ENCODE measurements at regions not wholly inside any gene's neighbourhood (a gene's known extent, or its start where the extent isn't known, plus 50 kb on each side); places are given as distances from the start of the nearest gene placed in this dataset.

DNA sequence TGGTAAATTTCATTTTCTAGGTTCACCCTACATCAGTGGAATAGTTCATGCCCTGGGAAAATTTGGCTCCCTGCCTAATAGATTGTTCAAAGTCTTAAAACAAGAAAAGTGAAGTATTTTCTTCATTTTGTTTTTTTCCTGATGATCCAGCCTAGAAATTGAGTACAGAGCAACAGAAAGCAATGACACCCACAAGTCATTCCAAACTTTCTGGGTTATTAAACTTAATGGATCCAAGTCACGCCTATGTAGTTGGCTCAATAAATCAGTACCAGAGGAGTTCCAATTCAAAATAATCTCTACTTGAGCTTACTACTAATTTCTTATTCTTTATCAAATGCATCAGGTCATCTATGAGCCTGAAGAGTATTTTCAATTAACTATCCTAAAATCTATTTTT, 937.6 kb upstream of the SLIT2 start:
- no peak for DNase-seq (ENCODE audit: low spot score)

- DNase-seq (ENCODE audit: low spot score): no peak
Measured at GRCh38 chr4:19309378-19309777, 942.3 kb upstream of the SLIT2 start.

DNA sequence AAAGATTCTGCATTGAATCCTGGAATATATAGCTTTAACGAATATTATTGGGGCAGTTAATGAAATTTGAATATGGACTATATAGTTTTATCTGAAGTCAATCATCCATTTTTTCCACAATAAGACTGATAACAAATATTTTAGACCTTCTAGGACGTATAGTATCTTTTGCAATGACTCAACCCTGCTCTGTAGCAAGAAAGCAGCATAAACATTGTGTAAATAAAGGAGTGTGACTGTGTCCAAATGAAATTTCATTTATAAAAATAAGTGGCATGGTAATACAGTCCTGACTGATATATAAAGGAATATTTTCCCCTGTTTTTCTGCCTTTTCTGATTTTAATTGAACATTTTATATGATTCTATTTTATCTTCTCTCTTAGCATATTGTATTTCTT, 947.7 kb upstream of the SLIT2 start:
- no peak for DNase-seq (ENCODE audit: low spot score)

- no peak for DNase-seq (ENCODE audit: low spot score)
Measured at GRCh38 chr4:19301527-19301926, 950.2 kb upstream of the SLIT2 start.

GRCh38 chr4:19300213-19300612, 951.5 kb upstream of the SLIT2 start:
- DNase-seq (ENCODE audit: low spot score): no peak

DNA sequence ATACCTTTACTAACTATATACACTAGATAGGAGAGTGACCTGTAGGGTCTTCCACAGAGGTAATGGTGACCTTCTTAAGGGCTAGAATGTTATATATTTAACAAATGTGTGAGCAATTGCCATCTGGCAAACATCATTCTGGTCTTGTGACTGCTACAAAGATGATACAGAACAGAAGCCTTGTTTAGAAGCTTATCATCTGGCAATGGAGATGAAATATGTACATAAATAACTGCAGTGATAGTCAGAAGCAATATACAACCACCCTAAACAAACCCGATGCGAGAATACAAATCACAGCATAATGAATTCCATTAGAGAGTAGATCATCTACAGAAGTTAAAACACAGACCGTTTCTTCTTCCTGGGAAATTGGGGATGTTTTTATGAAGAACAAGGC, 952.7 kb upstream of the SLIT2 start:
- DNase-seq (ENCODE audit: low spot score): no peak

DNA sequence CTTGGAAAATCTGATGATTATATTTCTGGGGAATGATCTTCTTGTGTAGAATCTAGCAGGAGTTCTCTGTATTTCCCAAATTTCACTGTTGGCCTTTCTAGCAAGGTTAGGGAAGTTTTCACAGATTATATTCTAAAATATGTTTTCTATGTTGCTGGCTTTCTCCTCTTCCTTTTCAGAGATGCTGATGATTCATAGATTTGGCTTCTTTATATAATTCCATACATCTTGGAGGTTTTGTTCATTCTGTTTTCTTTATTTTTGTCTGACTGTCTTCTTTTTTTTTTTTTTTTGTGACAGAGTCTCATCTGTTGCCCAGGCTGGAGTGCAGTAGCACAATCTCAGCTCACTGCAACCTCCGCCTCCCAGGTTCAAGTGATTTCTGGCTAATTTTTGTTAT, 957.9 kb upstream of the SLIT2 start:
- no peak for DNase-seq (ENCODE audit: low spot score)

GRCh38 chr4:19293080-19293479, 958.6 kb upstream of the SLIT2 start:
- DNase-seq (ENCODE audit: low spot score): no peak

DNA sequence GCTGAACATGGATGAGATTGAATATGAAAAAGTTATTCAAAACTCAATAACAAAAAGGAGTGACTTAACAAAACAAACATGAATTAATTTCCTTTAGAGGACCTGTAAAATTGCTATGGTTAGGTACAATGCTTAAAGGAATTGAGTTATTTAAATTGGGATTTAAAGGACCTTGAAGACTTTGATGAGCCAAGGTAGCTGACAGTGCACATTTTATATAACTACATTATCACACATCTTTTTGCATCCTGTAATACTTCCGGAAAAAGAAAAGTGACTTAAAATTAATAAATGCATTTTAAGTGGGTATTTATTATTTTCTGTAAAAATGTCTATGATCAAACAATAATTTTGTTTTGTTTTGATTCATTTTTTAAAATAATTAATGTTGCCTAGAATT, 964.8 kb upstream of the SLIT2 start:
- DNase-seq (ENCODE audit: low spot score): no peak

DNA sequence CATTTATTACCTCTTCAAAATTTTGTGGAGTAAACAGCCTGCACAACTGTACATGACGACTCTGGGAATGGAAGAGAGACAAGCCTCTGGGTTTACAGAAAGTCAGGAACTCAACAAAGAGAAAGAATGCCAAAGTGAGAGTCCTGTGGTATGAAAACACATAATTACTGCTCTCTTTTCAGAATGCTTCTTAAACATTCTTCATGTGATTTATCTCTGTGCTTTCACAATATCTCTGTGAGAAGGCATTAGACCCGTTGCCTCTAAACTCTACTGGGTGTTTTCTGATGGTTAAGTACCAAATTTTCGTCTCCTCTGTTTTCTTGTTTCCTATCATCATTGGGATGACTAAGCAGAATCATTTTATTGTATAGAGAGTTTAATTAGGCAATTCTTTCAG, 966.6 kb upstream of the SLIT2 start:
- no peak for DNase-seq (ENCODE audit: low spot score)

- no peak for DNase-seq (ENCODE audit: low spot score)
Measured at GRCh38 chr4:19278665-19279064, 973.0 kb upstream of the SLIT2 start.

- no peak for DNase-seq (ENCODE audit: low spot score)
Measured at GRCh38 chr4:19266566-19266965, 985.1 kb upstream of the SLIT2 start.

- DNase-seq (ENCODE audit: low spot score): no peak
Measured at GRCh38 chr4:19262467-19262866, 989.2 kb upstream of the SLIT2 start.

DNA sequence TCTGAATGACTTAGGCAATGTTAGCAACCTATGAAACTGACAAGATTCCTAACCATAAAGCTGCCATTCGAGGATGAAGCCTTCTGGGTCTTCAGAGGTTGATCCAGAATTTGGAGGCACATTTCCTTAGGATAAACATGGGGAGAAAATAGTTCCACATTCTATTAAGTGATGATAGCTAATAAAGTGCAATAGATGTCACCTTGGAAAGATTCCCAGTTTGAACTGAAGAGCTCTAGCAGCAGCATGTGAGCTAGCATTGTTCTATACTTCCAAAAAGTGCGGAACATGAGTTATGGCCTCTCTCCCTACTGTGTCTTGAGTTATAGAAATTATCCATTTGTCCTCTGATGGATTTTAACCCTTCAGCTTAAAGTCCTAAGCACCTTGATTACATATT, 991.4 kb upstream of the SLIT2 start:
- DNase-seq (ENCODE audit: low spot score): no peak

- DNase-seq (ENCODE audit: low spot score): no peak
Measured at GRCh38 chr4:19259920-19260319, 991.8 kb upstream of the SLIT2 start.

- DNase-seq (ENCODE audit: low spot score): no peak
Measured at GRCh38 chr4:19256823-19257222, 994.9 kb upstream of the SLIT2 start.

DNA sequence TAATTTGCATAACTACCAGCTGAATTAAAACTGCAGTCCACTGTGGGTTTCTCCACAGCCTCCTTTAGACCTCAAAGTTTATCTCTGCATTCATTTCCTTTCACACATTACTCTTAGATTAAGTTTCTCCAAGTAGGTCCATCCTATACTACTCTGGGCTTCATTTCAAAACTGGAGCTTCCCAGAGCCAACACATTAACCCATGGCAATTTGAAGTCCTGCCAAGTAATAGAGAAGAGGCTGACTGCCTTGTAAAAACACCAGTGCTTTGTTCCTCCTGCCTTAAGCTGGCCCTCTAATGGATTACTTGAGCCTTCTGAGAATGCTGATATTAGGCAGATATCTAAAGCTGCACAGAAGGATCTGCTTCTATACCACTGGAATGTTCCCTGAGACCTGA, 997.2 kb upstream of the SLIT2 start:
- DNase-seq (ENCODE audit: low spot score): no peak

DNA sequence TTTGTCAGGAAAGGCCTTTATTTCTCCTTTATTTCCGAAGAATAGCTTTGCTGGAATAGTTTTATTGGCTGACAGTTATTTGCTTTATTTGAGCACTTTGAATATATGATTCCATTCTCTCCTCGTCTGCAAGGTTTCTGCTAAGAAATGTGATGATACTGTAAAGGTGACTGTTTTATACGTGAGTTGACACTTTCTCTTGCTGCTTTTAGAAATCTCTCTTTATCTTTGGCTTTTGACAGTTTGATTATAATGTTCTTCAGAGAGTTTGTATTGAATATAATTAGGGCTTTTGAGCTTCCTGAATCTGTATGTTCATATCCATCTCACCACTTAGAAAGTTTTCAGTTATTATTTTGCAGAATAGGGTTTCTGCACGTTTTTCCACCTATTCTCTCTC, 1003.7 kb upstream of the SLIT2 start:
- no peak for DNase-seq (ENCODE audit: low spot score)

DNA sequence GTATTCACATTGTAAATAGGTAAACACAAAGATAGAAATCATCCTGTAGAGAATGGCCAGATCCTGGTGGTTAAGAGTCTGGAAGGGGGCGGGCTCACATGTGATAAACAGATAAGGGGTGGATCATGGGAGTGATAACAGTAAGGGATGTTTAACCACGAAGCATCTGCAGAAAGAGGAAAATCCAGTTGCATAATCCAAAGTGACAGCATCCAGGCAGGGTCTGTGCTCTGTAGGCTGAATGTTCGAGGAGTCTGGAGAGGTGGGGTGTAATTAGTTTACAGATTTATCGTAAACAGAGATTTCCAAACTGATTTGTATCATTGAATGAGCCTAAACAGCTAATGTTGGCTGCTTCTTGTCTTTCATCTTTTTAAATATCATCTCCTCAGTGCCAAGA, 1009.8 kb upstream of the SLIT2 start:
- no peak for DNase-seq (ENCODE audit: low spot score)

DNA sequence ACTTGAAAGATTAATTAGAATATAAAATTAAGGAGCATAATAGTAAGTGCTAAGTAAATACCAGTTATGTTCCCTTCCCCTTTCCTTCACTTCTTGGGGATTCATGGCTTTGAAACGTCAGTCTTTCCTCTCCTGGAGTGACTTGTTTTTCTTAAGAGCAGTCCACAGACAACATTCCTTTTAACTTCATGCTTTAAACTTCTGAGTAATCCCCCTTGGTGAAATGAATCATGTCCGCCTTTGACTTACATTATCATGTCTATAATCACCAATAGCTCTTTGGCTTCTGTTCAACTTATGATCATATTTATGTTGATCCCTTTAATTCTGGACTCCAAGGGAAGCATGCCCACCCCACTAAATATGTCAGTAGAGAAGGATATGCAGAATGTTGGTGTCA, 1012.1 kb upstream of the SLIT2 start:
- no peak for DNase-seq (ENCODE audit: low spot score)

DNA sequence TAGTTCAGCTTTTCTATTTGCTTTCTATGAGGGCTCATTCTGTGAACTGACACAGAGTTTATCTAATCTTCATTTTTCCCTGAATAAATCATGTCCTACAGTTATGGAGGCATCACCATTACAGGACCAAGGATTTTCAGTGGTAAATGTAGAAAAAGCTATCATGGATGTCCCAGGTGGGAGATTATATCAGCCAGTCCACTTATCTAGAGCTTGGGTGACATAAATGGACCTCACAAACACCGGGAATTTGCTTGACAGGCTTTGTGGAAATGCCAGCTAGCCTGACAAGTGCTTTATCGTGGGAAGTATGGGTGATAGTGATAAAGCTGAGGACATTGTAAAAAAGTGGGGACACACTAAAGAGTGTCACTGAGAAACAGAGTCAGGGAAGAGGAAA, 1015.2 kb upstream of the SLIT2 start:
- no peak for DNase-seq (ENCODE audit: low spot score)

GRCh38 chr4:19230906-19231545, 1020.7 kb upstream of the SLIT2 start:
- no peak for DNase-seq (ENCODE audit: low spot score)

DNA sequence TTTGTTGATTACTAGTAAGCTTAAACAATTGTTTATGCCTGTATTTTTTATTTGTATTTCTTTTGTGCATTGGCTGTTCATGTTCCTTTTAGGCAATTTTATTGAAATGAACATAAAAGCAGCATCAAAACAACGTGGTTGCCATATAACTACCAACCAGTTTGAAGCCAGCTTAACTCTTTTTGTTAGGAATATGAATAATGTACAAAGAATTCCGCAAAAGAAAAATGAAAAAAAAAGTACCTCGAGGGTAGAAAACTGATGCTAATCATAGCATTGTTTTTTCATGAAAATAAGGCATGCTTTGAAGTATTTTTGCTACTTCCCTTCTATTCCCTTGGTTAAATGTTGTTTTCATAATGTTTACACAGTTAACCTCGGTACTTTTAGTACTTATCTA, 1024.0 kb upstream of the SLIT2 start:
- no peak for DNase-seq (ENCODE audit: low spot score)

GRCh38 chr4:19224820-19225219, 1026.9 kb upstream of the SLIT2 start:
- no peak for DNase-seq (ENCODE audit: low spot score)

DNA sequence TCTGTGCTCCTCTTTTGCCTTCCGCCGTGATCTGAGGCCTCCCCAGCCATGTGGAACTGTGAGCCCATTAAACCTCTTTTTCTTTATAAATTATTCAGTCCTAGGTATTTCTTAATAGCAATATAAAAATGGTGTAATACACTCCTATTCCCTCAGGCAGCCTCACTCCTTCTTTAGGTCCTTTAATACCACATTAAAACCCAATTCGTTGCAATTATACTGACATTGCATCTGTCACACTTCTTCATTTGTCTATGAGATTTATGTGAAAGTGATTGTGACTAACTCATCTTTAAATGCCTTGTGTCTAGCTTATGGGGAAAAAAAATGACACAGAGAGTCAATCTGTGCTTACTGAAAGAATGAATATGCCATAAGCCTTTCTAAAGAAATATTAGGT, 1035.2 kb upstream of the SLIT2 start:
- no peak for DNase-seq (ENCODE audit: low spot score)

Measured in putamen (tissue), 1 donor.